ENCODE measurements at regions not wholly inside any gene's neighbourhood (a gene's known extent, or its start where the extent isn't known, plus 50 kb on each side); places are given as distances from the start of the nearest gene placed in this dataset.

DNA sequence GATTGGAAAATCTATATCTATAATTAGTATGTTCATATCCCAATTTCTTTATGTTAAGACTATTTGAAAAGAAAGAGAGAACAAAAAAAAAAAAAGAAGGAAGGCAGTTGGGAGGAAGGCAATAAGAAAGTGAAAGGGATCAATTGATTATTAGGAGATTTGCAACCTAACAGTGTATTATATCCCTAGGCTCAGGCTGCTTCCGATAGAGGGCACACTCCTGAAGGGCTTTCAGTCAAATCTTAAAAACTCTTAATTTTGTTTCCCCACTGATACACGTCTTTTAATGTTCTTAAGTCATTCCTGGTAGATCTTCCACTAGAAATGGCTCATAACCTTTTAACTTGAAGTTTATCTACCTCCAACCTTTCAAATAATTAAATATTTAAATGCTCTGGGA lies 763.9 kb downstream of the BCL11A start:
- TF ChIP-seq FOXM1 (IDR thresholded peaks at IDR 0.05; ENCODE audit: borderline replicate concordance) (no peak), SUZ12 (IDR thresholded peaks at IDR 0.05) (no peak), FOXK2 (IDR thresholded peaks at IDR 0.05) (no peak), TARDBP (IDR thresholded peaks at IDR 0.05) (no peak), L3MBTL2 (conservative IDR thresholded peaks at IDR 0.05) (no peak), NFRKB (IDR thresholded peaks at IDR 0.05) (no peak)

All from HEK293T (cell line).